ENCODE measurements at regions not wholly inside any gene's neighbourhood (a gene's known extent, or its start where the extent isn't known, plus 50 kb on each side); places are given as distances from the start of the nearest gene placed in this dataset.

DNA sequence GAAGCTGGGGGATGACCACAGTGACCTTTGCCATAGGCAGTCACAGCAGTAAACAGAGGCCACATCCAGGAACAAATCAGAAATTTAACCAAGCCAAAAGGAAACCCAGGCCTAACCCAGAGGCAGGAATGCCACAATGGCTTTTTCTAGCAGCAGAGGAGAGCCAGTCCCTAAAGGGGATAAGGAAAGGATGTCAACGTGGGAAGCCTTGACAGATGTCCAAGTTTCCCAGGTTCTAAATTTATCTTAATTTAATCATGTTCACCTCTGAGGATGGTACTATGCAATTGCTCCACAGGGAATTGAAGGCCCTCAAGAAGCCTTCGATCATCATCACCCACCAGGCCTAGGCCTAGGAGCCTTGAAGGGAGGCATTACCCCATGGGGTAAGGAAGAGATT lies 374.7 kb downstream of the TNS1 start:
- no peak overlapping the region for H3K4me3 ChIP-seq
- TF ChIP-seq POLR2A (IDR thresholded peaks at IDR 0.05) = no peak
- TF ChIP-seq POLR2AphosphoS5 (IDR thresholded peaks at IDR 0.05) = no peak
- TF ChIP-seq, protein P1, sequence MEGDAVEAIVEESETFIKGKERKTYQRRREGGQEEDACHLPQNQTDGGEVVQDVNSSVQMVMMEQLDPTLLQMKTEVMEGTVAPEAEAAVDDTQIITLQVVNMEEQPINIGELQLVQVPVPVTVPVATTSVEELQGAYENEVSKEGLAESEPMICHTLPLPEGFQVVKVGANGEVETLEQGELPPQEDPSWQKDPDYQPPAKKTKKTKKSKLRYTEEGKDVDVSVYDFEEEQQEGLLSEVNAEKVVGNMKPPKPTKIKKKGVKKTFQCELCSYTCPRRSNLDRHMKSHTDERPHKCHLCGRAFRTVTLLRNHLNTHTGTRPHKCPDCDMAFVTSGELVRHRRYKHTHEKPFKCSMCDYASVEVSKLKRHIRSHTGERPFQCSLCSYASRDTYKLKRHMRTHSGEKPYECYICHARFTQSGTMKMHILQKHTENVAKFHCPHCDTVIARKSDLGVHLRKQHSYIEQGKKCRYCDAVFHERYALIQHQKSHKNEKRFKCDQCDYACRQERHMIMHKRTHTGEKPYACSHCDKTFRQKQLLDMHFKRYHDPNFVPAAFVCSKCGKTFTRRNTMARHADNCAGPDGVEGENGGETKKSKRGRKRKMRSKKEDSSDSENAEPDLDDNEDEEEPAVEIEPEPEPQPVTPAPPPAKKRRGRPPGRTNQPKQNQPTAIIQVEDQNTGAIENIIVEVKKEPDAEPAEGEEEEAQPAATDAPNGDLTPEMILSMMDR (IDR thresholded peaks at IDR 0.05) = no peak
- no peaks in the 10 kb centered on the region for H3K4me1 ChIP-seq
- intact Hi-C loops (cut with DNase I; ENCODE audit: low total_unique reads) = no loop called here
- no peaks in the 10 kb centered on the region for H3K27me3 ChIP-seq
- H3K27ac ChIP-seq = no peak overlapping the region
- no peak for DNase-seq (ENCODE audit: low spot score in 2 of 2)
- H3K36me3 ChIP-seq = no peaks in the 10 kb centered on the region
- no peaks in the 10 kb centered on the region for H3K9me3 ChIP-seq

DNA sequence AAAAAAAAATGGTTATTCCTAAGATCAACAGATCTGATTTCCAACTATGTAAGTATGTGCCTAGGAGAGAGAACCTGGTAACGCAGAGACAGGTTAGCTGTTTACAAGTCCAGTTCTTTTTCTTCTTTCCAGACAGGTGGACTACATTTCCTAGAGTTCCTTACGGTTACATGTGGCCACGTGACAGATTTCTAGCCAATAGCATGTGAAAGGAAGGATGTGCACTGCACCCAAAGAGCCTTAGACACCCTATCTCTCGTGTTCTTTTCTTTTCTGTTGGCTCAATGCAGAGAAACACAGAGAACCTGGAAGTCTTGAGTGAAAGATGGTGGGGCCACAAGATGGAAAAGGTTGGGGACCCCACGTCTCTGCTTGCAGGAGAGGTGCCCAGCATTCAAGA lies 375.9 kb downstream of the TNS1 start:
- H3K9me3 ChIP-seq = no peaks in the 10 kb centered on the region
- no peak overlapping the region for H3K27ac ChIP-seq
- no peaks in the 10 kb centered on the region for H3K36me3 ChIP-seq
- no peak for TF ChIP-seq POLR2AphosphoS5 (IDR thresholded peaks at IDR 0.05)
- TF ChIP-seq, protein P1 (IDR thresholded peaks at IDR 0.05) = no peak
- TF ChIP-seq POLR2A (IDR thresholded peaks at IDR 0.05) = no peak
- no peak overlapping the region for H3K4me3 ChIP-seq
- no peaks in the 10 kb centered on the region for H3K27me3 ChIP-seq
- no peaks in the 10 kb centered on the region for H3K4me1 ChIP-seq
- no peak for DNase-seq (ENCODE audit: low spot score in 2 of 2)
- intact Hi-C loops (cut with DNase I; ENCODE audit: low total_unique reads) = no loop called here

DNA sequence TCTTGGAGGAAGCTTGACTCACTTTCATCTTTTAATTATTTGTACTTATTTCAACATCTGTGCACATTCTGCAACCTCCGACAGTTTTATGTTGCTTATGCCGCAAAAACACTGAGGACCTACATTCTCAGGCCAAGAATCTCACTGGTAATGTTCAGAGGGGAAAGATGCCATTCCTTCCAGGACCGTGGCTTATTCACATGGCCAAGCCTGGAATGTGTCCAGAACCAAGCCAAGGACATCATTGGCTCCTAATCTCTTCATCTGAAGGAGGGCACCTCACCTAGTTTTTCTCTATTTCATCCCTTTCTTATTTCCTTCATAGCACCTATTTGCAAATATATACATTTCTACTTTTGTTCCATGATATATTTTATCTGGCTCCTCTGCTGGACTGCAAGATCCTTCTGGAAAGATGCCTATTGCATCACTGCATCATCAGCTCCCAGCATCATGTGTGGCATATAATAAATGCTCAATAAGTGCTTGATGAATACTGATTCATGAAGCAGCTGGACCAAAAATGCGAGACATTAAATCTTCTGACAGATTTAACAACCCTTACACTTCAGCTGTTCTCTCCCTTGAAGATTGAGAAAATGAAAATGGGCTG lies 377.1 kb downstream of the TNS1 start:
- H3K9me3 ChIP-seq = no peaks in the 10 kb centered on the region
- H3K4me1 ChIP-seq = no peaks in the 10 kb centered on the region
- no peak for DNase-seq (ENCODE audit: low spot score in 2 of 2)
- no peaks in the 10 kb centered on the region for H3K27me3 ChIP-seq
- intact Hi-C loops (cut with DNase I; ENCODE audit: low total_unique reads) = no loop called here
- TF ChIP-seq POLR2AphosphoS5 (IDR thresholded peaks at IDR 0.05) (no peak), POLR2A (IDR thresholded peaks at IDR 0.05) (no peak)
- TF ChIP-seq, protein P1 (IDR thresholded peaks at IDR 0.05) = no peak
- no peaks in the 10 kb centered on the region for H3K36me3 ChIP-seq
- H3K4me3 ChIP-seq = no peak overlapping the region
- no peak overlapping the region for H3K27ac ChIP-seq

DNA sequence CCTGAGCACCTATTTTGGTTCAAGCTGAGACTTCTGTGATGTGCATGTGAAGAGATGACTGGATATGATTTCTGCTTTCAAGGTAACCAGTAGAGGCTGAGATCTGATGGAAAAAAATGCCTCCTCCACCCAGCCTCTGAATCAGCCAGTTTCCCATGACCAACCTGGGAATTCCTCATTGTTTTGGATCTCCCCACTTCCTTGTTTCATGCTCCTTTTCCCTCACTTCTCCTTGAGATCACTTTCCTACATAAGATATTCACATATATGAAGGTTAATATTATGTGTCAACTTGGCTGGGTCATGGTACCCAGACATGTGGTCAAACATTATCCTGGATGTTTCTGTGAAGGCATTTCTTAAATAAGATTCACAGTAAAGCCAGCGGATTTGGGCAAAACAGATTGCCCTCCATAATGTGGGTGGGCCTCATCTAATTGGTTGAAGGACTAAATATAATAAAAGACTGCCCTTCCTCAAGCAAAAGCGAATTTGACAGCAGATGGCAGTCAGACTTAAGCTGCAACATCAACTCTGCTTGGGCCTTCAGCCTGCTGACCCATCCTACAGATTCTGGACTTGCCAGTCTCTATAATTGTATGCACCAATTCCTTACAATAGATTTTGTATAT lies 379.4 kb downstream of the TNS1 start:
- intact Hi-C loops (cut with DNase I; ENCODE audit: low total_unique reads) = no loop called here

More for the DNA sequence above, 379.4 kb downstream of the TNS1 start:
- H3K27me3 ChIP-seq = no peaks in the 10 kb centered on the region
- H3K27ac ChIP-seq = no peak overlapping the region
- H3K36me3 ChIP-seq = no peaks in the 10 kb centered on the region
- no peaks in the 10 kb centered on the region for H3K4me1 ChIP-seq
- TF ChIP-seq POLR2A (IDR thresholded peaks at IDR 0.05) (no peak), POLR2AphosphoS5 (IDR thresholded peaks at IDR 0.05) (no peak)
- TF ChIP-seq, protein P1 (IDR thresholded peaks at IDR 0.05) = no peak
- no peak for DNase-seq (ENCODE audit: low spot score in 2 of 2)
- no peaks in the 10 kb centered on the region for H3K9me3 ChIP-seq
- no peak overlapping the region for H3K4me3 ChIP-seq
